MM.1S (cell line): ENCODE measurements at regions not wholly inside any gene's neighbourhood (a gene's known extent, or its start where the extent isn't known, plus 50 kb on each side); places are given as distances from the start of the nearest gene placed in this dataset.

ENCODE experiments used
- DNase-seq: peaks from one replicate; pipeline ENCODE4 v3.0.0-alpha.2; 2015
- H2AFZ ChIP-seq: fragments of 300-600 bp; sonication (generic); 2 replicates; pipeline ENCODE4 v1.6.0; 2016; ENCODE audit warnings: antibody characterized with exemption, low read length
- H3F3A ChIP-seq: fragments of 300-600 bp; sonication (generic); 2 replicates; pipeline ENCODE4 v1.6.1; 2016; ENCODE audit warnings: mild to moderate bottlenecking, antibody characterized with exemption, low read length, moderate library complexity, mixed read lengths; ENCODE audit not compliant: insufficient read depth
- H3K27ac ChIP-seq: fragments of 300-600 bp; sonication (generic); 2 replicates; pipeline ENCODE4 v1.5.1; 2016; ENCODE audit warnings: mild to moderate bottlenecking, low read length
- H3K27me3 ChIP-seq: fragments of 300-600 bp; sonication (generic); replicated peaks from 2 replicates; pipeline ENCODE4 v1.6.0; 2016; ENCODE audit warnings: low read length; ENCODE audit not compliant: insufficient read depth
- H3K36me3 ChIP-seq: fragments of 300-600 bp; sonication (generic); replicated peaks from 2 replicates; pipeline ENCODE4 v1.6.1; 2016; ENCODE audit warnings: mild to moderate bottlenecking, low read length, mixed read lengths; ENCODE audit not compliant: insufficient read depth
- H3K4me1 ChIP-seq: fragments of 300-600 bp; sonication (generic); 2 replicates; pipeline ENCODE4 v1.6.1; 2016; ENCODE audit warnings: low read length, mixed read lengths
- H3K4me2 ChIP-seq: fragments of 300-600 bp; sonication (generic); 2 replicates; pipeline ENCODE4 v1.6.0; 2016; ENCODE audit warnings: low read depth, low read length
- H3K4me3 ChIP-seq: fragments of 300-600 bp; sonication (generic); 2 replicates; pipeline ENCODE4 v1.5.1; 2016; ENCODE audit warnings: low read length, mixed read lengths
- H3K79me2 ChIP-seq: fragments of 300-600 bp; sonication (generic); 2 replicates; pipeline ENCODE4 v1.6.1; 2016; ENCODE audit warnings: mixed run types, low read length, mixed read lengths
- H3K9ac ChIP-seq: fragments of 300-600 bp; sonication (generic); 2 replicates; pipeline ENCODE4 v1.6.1; 2016; ENCODE audit warnings: low read length, mixed read lengths
- H3K9me2 ChIP-seq: fragments of 300-600 bp; sonication (generic); replicated peaks from 2 replicates; pipeline ENCODE4 v1.6.1; 2016; ENCODE audit warnings: mild to moderate bottlenecking, low read length, mixed read lengths; ENCODE audit not compliant: insufficient read depth
- H3K9me3 ChIP-seq: fragments of 300-600 bp; sonication (generic); replicated peaks from 2 replicates; pipeline ENCODE4 v1.6.1; 2016; ENCODE audit warnings: mild to moderate bottlenecking, low read length, mixed read lengths; ENCODE audit not compliant: insufficient read depth
- H4K20me1 ChIP-seq: fragments of 300-600 bp; sonication (generic); 2 replicates; pipeline ENCODE4 v1.6.1; 2016; ENCODE audit warnings: mild to moderate bottlenecking, low read length, moderate library complexity, mixed read lengths; ENCODE audit not compliant: insufficient read depth
- CTCF ChIP-seq: fragments of 300-600 bp; sonication (generic); IDR thresholded peaks from 2 replicates; pipeline ENCODE4 v1.5.1; 2016; ENCODE audit warnings: antibody characterized with exemption, low read length, mixed read lengths
- EZH2 ChIP-seq: fragments of 300-600 bp; sonication (generic); optimal IDR thresholded peaks from 2 replicates; pipeline ENCODE3; 2017; ENCODE audit warnings: low read depth, mild to moderate bottlenecking, antibody characterized with exemption, low read length, mixed read lengths
- EZH2phosphoT487 ChIP-seq: fragments of 300-600 bp; sonication (generic); IDR thresholded peaks from 2 replicates; pipeline ENCODE4 v1.6.1; 2018; ENCODE audit warnings: antibody characterized with exemption, low read length

- Histone ChIP-seq H4K20me1 (no peaks in the 10 kb centered on the region), H3K27me3 (no peaks in the 10 kb centered on the region), H3K4me3 (no peak overlapping the region), H3K4me2 (no peak overlapping the region), H3K79me2 (no peaks in the 10 kb centered on the region), H3K27ac (peak overlapping the region; percentile 48; the same call in 1 of the 2 replicates), H3K9me3 (no peaks in the 10 kb centered on the region), H3F3A (no peaks in the 10 kb centered on the region), H3K9me2 (no peaks in the 10 kb centered on the region), H2AFZ (no peak overlapping the region), H3K36me3 (no peaks in the 10 kb centered on the region), H3K4me1 (0 out of 2 replicates have a peak, but pooled peaks cover 9% of the 10 kb centered on the region), H3K9ac (no peak overlapping the region)
- DNase-seq: peak; percentile 61
- TF ChIP-seq EZH2phosphoT487 (no peak), EZH2 (no peak), CTCF (no peak)
Measured at GRCh38 chr3:40623567-40623966, 98.8 kb downstream of the ZNF621 start.

GRCh38 chr3:40624189-40624769, 99.5 kb downstream of the ZNF621 start:
- H3K27me3 ChIP-seq: no peaks in the 10 kb centered on the region
- H3K4me2 ChIP-seq: no peak overlapping the region
- no peaks in the 10 kb centered on the region for H3K36me3 ChIP-seq
- no peak overlapping the region for H3K9ac ChIP-seq
- H3K79me2 ChIP-seq: no peaks in the 10 kb centered on the region
- H2AFZ ChIP-seq: no peak overlapping the region
- no peaks in the 10 kb centered on the region for H4K20me1 ChIP-seq
- peak overlapping the region; percentile 48; the same call in 1 of the 2 replicates for H3K27ac ChIP-seq
- DNase-seq: no peak
- no peaks in the 10 kb centered on the region for H3F3A ChIP-seq
- H3K4me1 ChIP-seq: 0 out of 2 replicates have a peak, but pooled peaks cover 9% of the 10 kb centered on the region
- H3K9me3 ChIP-seq: no peaks in the 10 kb centered on the region
- TF ChIP-seq EZH2phosphoT487: no peak
- no peak for TF ChIP-seq EZH2
- no peak for TF ChIP-seq CTCF
- H3K4me3 ChIP-seq: no peak overlapping the region
- no peaks in the 10 kb centered on the region for H3K9me2 ChIP-seq

- 0 out of 2 replicates have a peak, but pooled peaks cover 9% of the 10 kb centered on the region for H3K4me1 ChIP-seq
- no peak overlapping the region for H3K4me3 ChIP-seq
- no peak overlapping the region for H3K27ac ChIP-seq
- no peaks in the 10 kb centered on the region for H3F3A ChIP-seq
- no peaks in the 10 kb centered on the region for H4K20me1 ChIP-seq
- TF ChIP-seq CTCF (no peak), EZH2 (no peak), EZH2phosphoT487 (no peak)
- no peak for DNase-seq
- H3K9me3 ChIP-seq: no peaks in the 10 kb centered on the region
- no peak overlapping the region for H2AFZ ChIP-seq
- no peak overlapping the region for H3K4me2 ChIP-seq
- no peak overlapping the region for H3K9ac ChIP-seq
- no peaks in the 10 kb centered on the region for H3K9me2 ChIP-seq
- no peaks in the 10 kb centered on the region for H3K36me3 ChIP-seq
- H3K27me3 ChIP-seq: no peaks in the 10 kb centered on the region
- no peaks in the 10 kb centered on the region for H3K79me2 ChIP-seq
Measured at GRCh38 chr3:40627095-40627494, 102.3 kb downstream of the ZNF621 start.
